Activated T-cell treated with anti-CD3 and anti-CD28 coated beads, Interleukin-2, amount 50 U/mL, for 4 hours (primary cell): ENCODE measurements at regions not wholly inside any gene's neighbourhood (a gene's known extent, or its start where the extent isn't known, plus 50 kb on each side); places are given as distances from the start of the nearest gene placed in this dataset.
"Not testable (repeated sequence)": the region's sequence is repeated elsewhere in the genome, so short reads cannot be mapped to it uniquely, and the experiment has no call there.

Experiments
- ATAC-seq, 2 donors: fragments of 200-7000 bp; cut with Tn5 transposase; one replicate each; pipeline ENCODE4 v1.10.0; 2021
- DNase-seq: peaks from one replicate; pipeline ENCODE4 v3.0.0-alpha.2; 2020
- H3K27me3 Mint-ChIP-seq: one replicate; pipeline ENCODE4 v1.8.0; 2021; ENCODE audit warnings: low read depth, mixed read lengths
- H3K36me3 Mint-ChIP-seq: one replicate; pipeline ENCODE4 v1.8.0; 2022; ENCODE audit warnings: mixed read lengths; ENCODE audit not compliant: insufficient read depth
- H3K4me1 Mint-ChIP-seq: one replicate; pipeline ENCODE4 v1.8.0; 2021; ENCODE audit warnings: low read depth, mixed read lengths
- H3K4me3 Mint-ChIP-seq: one replicate; pipeline ENCODE4 v1.8.0; 2021; ENCODE audit warnings: mild to moderate bottlenecking, moderate library complexity, mixed read lengths
- H3K9me3 Mint-ChIP-seq: one replicate; pipeline ENCODE4 v1.8.0; 2021; ENCODE audit warnings: mixed read lengths

DNA sequence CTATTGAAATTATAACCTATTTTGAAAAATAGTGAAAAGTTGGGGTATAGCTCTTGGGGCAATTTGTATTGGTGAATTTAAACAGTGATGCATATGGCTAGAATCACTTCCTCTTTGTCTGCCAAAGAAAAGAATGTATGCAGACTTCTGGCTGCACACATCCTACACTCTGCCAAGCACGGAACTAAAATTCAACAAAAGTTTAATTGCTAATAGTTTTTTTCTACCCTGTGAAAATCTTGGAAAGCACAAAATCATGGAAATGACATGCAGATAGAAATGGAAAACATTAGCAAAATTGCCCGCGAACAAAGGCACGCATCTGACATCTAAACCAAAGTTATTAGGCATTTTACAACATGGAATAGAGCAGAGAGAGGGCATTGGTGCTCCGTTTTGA lies 106.4 kb upstream of the PDE10A start:
- Mint-ChIP-seq H3K4me3 (no peak overlapping the region), H3K9me3 (no peaks in the 10 kb centered on the region), H3K36me3 (no peaks in the 10 kb centered on the region), H3K27me3 (peaks cover 14% of the 10 kb centered on the region), H3K4me1 (no peaks in the 10 kb centered on the region)
- ATAC-seq (no peak), DNase-seq (no peak)

DNA sequence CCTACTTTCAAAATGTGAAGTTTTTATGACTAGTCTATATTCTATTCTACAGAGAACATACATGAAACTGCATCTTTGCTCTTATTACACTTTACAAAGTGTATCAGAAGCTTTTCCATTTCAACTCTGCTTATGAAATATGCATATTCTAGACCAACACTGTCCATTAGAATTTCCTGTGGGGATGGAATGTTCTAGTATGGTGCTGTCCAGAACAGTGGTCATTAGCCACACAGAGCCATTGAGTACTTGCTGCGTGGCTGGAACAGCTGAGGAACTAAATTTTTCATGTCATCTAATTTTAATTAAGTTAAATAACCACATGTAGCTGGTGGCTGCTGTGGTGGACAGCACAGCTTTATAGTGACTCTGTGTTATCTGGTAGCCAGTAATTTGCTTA lies 105.9 kb upstream of the PDE10A start:
- H3K4me3 Mint-ChIP-seq: no peak overlapping the region
- no peak for ATAC-seq
- H3K36me3 Mint-ChIP-seq: no peaks in the 10 kb centered on the region
- no peak for DNase-seq
- no peaks in the 10 kb centered on the region for H3K4me1 Mint-ChIP-seq
- peaks cover 13% of the 10 kb centered on the region for H3K27me3 Mint-ChIP-seq
- H3K9me3 Mint-ChIP-seq: no peaks in the 10 kb centered on the region

DNA sequence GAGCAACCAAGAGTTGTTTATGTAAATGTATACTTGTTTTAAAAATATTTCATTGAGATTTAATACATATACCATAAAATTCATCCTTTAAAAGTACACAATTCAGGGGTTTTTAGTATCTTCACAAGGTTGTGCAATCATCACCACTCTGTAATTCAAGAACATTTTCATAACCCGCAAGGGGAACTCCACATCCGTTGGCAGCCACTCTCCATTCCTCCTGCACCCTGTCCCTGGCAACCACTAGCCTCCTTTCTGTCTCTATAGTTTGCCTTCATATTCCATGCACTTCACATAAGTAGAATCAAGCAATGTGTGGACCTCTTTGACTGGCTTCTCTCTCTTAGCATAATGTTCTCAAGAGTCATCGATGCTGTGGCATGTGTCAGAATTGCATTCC lies 104.2 kb upstream of the PDE10A start:
- DNase-seq (no peak), ATAC-seq (no peak)
- Mint-ChIP-seq H3K27me3 (peaks cover 9% of the 10 kb centered on the region), H3K4me1 (no peaks in the 10 kb centered on the region), H3K4me3 (no peak overlapping the region), H3K36me3 (no peaks in the 10 kb centered on the region), H3K9me3 (peaks cover under 1% of the 10 kb centered on the region)

DNA sequence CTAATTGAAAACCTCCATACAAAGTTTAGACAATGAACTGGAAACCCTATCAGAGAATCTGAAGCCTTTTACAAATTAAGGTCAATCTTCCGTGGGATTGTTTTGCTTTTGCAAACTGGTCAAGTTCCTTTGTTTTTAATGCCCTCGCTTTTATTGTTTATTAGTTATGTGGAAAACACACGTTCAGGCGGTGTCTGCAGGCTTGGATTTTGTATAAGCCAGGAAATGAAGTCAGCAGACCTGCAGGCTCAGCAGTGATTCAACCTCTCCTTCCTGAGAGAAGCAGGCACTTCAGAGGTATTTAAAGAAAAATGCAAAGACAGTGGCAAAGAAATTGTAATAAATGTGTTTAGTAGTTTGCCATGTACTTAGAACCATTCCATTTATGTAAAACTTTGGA lies 103.4 kb upstream of the PDE10A start:
- peaks cover 9% of the 10 kb centered on the region for H3K27me3 Mint-ChIP-seq
- no peaks in the 10 kb centered on the region for H3K36me3 Mint-ChIP-seq

DNA sequence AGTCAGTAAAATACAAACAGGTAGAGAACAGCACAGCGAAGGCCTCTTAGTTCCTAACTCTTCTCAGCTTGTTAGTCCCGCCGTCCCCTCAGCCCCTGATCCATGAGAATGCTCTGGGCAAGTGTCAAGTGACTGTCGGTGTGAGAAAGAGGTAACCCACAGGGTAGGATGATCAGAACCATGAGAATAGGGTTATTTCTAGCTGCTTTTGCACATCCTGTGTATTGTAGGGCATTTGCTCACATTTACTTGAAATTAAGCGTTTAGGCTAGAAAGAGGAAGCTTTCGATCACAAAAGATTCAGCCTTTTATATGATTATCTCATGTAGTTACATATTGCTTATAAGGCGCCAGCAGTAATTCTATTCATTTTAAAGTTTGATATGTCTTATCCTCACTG lies 103.0 kb upstream of the PDE10A start:
- DNase-seq (no peak), ATAC-seq (no peak)
- H3K4me3 Mint-ChIP-seq: no peak overlapping the region
- H3K4me1 Mint-ChIP-seq: no peaks in the 10 kb centered on the region
- peaks cover 9% of the 10 kb centered on the region for H3K27me3 Mint-ChIP-seq
- H3K36me3 Mint-ChIP-seq: no peaks in the 10 kb centered on the region
- peaks cover 3% of the 10 kb centered on the region for H3K9me3 Mint-ChIP-seq

More for the DNA sequence above, 103.4 kb upstream of the PDE10A start:
- no peaks in the 10 kb centered on the region for H3K4me1 Mint-ChIP-seq
- DNase-seq: no peak
- H3K4me3 Mint-ChIP-seq: no peak overlapping the region
- no peak for ATAC-seq
- peaks cover 3% of the 10 kb centered on the region for H3K9me3 Mint-ChIP-seq

DNA sequence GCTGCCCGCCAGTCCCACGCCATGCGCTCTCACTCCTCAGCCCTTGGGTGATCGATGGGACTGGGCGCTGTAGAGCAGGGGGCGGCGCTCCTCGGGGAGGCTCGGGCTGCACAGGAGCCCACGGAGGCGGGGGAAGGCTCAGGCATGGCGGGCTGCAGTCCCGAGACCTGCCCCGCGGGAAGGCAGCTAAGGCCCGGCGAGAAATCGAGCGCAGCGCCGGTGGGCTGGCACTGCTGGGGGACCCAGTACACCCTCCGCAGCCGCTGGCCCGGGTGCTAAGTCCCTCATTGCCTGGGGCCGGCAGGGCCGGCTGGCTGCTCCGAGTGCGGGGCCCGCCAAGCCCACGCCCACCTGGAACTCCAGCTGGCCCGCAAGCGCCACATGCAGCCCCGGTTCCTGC lies 102.2 kb upstream of the PDE10A start:
- not testable (repeated sequence) for ATAC-seq, H3K4me1 Mint-ChIP-seq, H3K27me3 Mint-ChIP-seq, H3K36me3 Mint-ChIP-seq, DNase-seq, H3K4me3 Mint-ChIP-seq, H3K9me3 Mint-ChIP-seq

DNA sequence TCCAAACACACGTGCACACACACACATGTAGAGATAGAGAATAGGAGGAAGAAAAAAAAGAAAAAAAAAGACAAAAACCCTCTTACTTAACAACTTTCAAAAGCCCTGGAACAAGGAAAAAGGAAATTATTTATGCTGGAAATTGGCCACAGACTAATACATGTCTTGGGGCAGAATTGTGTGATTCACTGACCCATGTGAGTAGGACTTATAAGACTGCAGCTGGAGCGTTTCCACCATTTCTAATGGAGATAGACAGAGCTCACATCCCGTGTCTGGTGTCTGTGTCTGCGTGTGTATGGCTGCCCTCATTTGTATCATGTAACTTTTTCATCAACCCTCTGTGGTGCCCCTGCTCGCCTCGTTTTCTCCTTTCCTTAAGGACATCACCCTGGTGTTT lies 99.8 kb upstream of the PDE10A start:
- Mint-ChIP-seq H3K36me3 (no peaks in the 10 kb centered on the region), H3K27me3 (no peaks in the 10 kb centered on the region), H3K4me3 (no peak overlapping the region), H3K9me3 (peaks cover 3% of the 10 kb centered on the region), H3K4me1 (no peaks in the 10 kb centered on the region)
- DNase-seq (no peak), ATAC-seq (no peak)

DNA sequence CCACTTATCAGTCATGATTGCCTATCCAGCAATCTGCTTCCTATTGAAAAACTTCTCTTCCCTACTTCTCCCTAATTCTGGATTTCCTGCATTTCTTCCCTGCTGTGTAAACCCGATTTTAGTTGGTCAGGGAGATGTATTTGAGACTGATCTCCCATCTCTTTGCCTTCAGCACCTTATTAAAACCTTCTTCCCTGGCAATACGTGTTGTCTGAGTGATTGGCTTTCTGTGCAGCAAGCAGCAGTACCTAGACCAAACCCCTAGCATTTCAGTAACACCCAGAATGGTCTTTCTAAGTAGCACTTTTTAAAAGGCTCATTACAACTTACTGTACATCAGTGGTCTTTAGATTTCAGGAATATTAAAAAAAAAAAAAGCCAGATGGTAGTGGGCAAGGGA lies 99.1 kb upstream of the PDE10A start:
- no peak overlapping the region for H3K4me3 Mint-ChIP-seq
- ATAC-seq: no peak
- H3K27me3 Mint-ChIP-seq: no peaks in the 10 kb centered on the region
- no peak for DNase-seq
- peaks cover 3% of the 10 kb centered on the region for H3K9me3 Mint-ChIP-seq
- no peaks in the 10 kb centered on the region for H3K4me1 Mint-ChIP-seq
- no peaks in the 10 kb centered on the region for H3K36me3 Mint-ChIP-seq

DNA sequence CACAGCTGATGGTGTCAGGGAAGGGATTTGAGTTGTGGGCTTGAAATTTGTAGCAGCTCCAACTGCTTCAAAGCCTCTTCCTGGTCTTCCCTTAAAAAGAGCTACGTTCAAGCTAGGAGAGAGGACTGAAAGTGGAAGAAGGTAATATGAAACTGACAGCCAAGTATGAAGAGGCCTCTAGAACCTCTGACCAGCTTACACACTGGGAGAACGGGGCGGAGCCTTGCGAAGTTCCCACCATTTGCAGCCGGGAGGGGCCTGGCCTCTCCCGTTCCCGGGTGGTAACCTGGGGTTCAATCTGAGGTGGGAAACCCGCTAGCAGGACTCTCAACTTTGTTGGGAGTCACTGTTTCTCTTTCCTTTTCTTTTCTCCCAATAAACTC lies 97.8 kb upstream of the PDE10A start:
- no peak for DNase-seq
- H3K4me1 Mint-ChIP-seq: no peaks in the 10 kb centered on the region

DNA sequence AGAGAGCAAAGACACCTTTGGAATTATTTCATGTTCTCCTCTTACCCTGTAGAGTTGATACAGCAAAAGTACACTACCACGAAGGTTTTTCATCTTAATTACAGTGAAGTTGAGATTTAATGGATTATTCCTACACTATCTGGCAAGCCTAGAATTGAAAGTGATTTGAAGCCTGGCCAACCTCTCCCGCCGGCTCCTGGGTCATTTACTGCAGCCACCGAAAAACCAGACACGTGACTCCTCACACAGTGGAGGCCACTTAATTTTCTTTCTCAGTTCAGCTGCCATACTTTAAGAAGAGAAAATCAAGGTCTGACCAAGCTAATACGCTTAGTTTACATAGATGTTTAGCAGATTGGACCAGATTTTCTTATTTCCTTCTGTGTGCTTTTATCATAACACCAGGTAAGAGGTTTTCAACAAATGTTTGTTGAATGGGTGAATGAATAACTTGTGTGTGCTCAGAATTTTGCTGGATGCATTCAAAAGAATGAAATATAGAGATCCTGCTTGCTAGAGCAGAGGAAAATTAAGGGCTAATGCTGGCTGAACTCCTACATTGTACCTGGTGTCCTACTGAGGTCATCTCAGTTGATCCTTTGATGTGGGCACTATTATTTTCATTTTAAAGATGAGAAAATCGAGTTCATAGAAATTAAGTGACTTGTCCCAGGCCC lies 97.2 kb upstream of the PDE10A start:
- Mint-ChIP-seq H3K4me1 (no peaks in the 10 kb centered on the region), H3K27me3 (peaks cover 6% of the 10 kb centered on the region), H3K36me3 (no peaks in the 10 kb centered on the region), H3K9me3 (peaks cover 3% of the 10 kb centered on the region), H3K4me3 (no peak overlapping the region)
- ATAC-seq (no peak), DNase-seq (no peak)

More for the DNA sequence above, 97.8 kb upstream of the PDE10A start:
- Mint-ChIP-seq H3K9me3 (peaks cover 3% of the 10 kb centered on the region), H3K4me3 (no peak overlapping the region), H3K36me3 (no peaks in the 10 kb centered on the region), H3K27me3 (peaks cover under 1% of the 10 kb centered on the region)
- ATAC-seq: no peak

DNA sequence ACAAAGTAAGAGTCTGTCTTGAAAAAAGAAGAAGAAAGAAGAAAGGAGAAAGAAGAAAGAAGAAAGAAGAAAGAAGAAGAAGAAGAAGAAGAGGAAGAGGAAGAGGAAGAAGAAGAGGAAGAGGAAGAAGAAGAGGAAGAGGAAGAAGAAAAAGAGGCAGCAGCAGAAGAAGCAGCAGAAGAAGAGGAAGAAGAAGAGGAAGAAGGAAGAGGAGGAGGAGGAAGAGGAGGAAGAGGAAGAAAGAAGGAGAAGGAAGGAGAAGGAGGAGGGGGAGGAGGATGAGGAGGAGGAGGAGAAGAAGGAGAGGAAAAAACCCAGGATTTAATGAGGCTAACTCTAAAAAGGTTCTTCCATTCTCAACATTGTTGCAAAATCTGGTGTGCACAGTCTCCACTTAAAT lies 95.4 kb upstream of the PDE10A start:
- H3K4me1 Mint-ChIP-seq: no peaks in the 10 kb centered on the region
- ATAC-seq (no peak), DNase-seq (no peak)
- peaks cover 3% of the 10 kb centered on the region for H3K9me3 Mint-ChIP-seq
- peaks cover 6% of the 10 kb centered on the region for H3K27me3 Mint-ChIP-seq
- no peaks in the 10 kb centered on the region for H3K36me3 Mint-ChIP-seq
- no peak overlapping the region for H3K4me3 Mint-ChIP-seq

DNA sequence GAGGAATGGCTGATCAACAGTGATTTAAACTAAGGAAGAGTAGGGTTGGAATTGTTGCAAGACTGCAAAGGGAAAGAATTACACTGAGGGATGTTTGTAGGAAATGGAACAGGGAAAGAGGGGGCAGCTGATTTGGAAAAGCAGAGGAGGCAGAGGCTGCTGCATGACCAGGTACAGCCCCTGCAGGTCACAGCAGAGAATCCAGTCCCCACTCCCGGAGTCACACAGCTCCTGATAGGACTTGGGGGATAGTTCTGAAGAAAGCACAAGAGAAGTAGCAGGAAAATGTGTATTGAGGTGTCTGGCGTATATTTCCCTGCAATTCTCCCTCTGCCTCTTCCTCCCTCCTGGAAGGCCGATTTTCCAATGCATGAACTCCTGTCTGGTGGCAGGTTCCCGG lies 92.5 kb upstream of the PDE10A start:
- no peaks in the 10 kb centered on the region for H3K36me3 Mint-ChIP-seq
- H3K27me3 Mint-ChIP-seq: peaks cover 6% of the 10 kb centered on the region
- no peaks in the 10 kb centered on the region for H3K4me1 Mint-ChIP-seq
- DNase-seq (no peak), ATAC-seq (no peak)
- no peak overlapping the region for H3K4me3 Mint-ChIP-seq
- H3K9me3 Mint-ChIP-seq: no peaks in the 10 kb centered on the region

DNA sequence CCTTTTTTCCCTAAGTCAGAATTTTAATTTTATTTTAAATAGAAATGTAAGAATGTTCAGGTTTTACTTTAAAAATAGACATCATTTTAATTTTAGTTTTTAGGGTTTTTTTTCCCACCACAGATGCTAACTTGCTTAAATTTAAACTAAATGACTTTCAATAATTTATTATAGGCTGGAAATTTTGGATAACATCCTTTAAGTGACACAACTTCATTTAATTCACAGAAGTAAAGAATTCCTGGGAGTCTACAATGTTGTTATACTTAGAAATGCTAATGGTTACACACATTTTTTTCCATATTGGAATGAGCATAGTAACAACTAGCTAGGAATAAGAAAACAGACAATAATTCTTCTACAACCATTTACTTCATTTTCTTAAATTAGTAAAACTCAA lies 90.5 kb upstream of the PDE10A start:
- ATAC-seq (no peak), DNase-seq (no peak)
- no peak overlapping the region for H3K4me3 Mint-ChIP-seq
- H3K9me3 Mint-ChIP-seq: peaks cover 10% of the 10 kb centered on the region
- peaks cover 6% of the 10 kb centered on the region for H3K27me3 Mint-ChIP-seq
- no peaks in the 10 kb centered on the region for H3K4me1 Mint-ChIP-seq
- no peaks in the 10 kb centered on the region for H3K36me3 Mint-ChIP-seq

DNA sequence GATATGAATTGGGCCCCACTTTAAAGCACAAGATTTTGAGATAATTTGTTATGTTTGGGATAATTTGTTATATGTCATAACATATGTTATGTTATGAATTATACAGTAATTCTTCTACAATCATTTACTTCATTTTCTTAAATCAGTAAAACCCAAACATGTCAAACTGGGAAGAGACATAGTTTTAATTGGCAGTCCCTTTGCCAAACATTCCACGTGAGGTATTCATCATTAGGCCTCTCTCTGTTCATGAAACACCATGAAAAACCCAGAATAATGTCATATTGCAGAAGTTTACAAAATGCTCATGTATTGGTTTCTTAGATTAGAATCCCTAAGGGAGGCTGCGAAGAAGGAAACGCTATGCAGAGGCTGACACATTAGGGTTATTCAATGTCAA lies 89.4 kb upstream of the PDE10A start:
- H3K27me3 Mint-ChIP-seq: peaks cover 6% of the 10 kb centered on the region
- DNase-seq: no peak
- peaks cover 10% of the 10 kb centered on the region for H3K9me3 Mint-ChIP-seq
- no peak overlapping the region for H3K4me3 Mint-ChIP-seq
- ATAC-seq: no peak
- no peaks in the 10 kb centered on the region for H3K36me3 Mint-ChIP-seq
- H3K4me1 Mint-ChIP-seq: no peaks in the 10 kb centered on the region

DNA sequence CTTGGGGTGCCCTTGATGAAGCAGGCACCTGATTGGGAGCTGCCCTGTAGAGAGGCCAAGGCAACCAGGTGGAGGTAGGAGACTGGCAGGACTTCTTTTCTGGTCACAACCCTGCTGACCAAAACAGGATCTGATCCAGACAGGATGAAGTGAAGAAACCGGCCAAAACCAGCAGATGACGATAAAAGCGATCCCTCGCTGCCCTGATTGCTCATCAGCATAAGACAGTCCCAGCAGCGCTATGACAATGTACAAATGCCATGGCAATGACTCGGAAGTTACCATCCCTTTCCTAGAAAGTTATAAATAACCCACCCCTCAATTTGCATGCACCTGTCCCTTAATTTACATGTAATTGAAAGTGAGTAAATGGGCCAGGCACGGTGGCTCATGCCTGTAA lies 88.4 kb upstream of the PDE10A start:
- H3K4me3 Mint-ChIP-seq: no peak overlapping the region
- peaks cover 6% of the 10 kb centered on the region for H3K27me3 Mint-ChIP-seq
- H3K4me1 Mint-ChIP-seq: no peaks in the 10 kb centered on the region
- ATAC-seq: no peak
- no peak for DNase-seq
- peaks cover 10% of the 10 kb centered on the region for H3K9me3 Mint-ChIP-seq
- H3K36me3 Mint-ChIP-seq: no peaks in the 10 kb centered on the region

DNA sequence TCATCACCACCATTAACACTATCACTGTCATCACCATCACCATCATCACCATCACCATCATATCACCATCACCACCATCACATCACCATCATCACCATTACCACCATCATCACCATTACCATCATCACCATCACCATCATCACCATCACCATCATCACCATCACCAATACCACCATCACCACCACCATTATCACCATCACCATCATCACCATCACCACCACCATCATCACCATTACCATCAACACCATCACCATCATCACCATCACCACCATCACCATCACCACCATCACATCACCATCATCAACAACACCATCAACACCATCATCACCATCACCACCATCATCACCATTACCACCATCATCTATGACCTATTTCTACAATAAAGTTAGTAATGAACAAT lies 86.1 kb upstream of the PDE10A start:
- no peaks in the 10 kb centered on the region for H3K4me1 Mint-ChIP-seq
- H3K36me3 Mint-ChIP-seq: no peaks in the 10 kb centered on the region
- ATAC-seq (no peak), DNase-seq (no peak)
- no peaks in the 10 kb centered on the region for H3K27me3 Mint-ChIP-seq
- H3K4me3 Mint-ChIP-seq: no peak overlapping the region
- peaks cover 10% of the 10 kb centered on the region for H3K9me3 Mint-ChIP-seq
